ENCODE measurements at regions not wholly inside any gene's neighbourhood (a gene's known extent, or its start where the extent isn't known, plus 50 kb on each side); places are given as distances from the start of the nearest gene placed in this dataset.
A peak's percentile ranks its signal among the peaks of the same experiment; 100 is the strongest.

DNA sequence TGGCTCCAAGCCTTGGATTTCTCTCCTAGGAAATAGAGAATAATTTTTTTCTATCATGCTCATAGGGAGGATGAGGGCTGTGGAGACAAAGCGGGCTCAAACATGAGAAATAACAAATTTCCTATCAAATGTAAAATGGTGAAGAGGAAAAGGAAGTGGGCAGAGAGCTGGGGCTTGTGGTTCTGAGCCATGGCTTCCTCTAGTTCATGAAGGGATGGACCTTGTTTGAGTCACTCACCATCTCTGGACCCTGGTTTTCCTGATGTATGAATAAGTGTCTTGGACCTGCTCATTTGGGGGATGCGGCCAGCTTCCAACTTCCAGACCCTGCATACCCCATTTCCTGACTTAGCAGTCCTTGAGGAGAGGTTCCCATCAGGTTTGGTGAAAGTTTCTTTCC is 63.0 kb downstream of the MSX1 start:
- peak overlapping the region; percentile 64 for H3K4me2 ChIP-seq (replicated peaks; ENCODE audit: low read depth, low read length, poor library complexity, severe bottlenecking)
- no peak overlapping the region for H3K4me3 ChIP-seq (ENCODE audit: control extremely low read depth in 1 of 5, extremely low read depth in 1 of 5, insufficient read depth in 1 of 5, low read depth in 2 of 5, low read length in 4 of 5)
- no peaks in the 10 kb centered on the region for H4K20me1 ChIP-seq (ENCODE audit: control insufficient read depth, insufficient read depth, low read length, poor library complexity, severe bottlenecking)
- ATAC-seq (ENCODE audit: low read depth), result no peak
- H3K9me3 ChIP-seq (ENCODE audit: control extremely low read depth in 1 of 3, control insufficient read depth in 2 of 3, insufficient read depth in 1 of 3, low read length in 2 of 3), result peaks cover 0 to 30% (median 9%) of the 10 kb centered on the region in 3 donors
- ChIA-PET POLR2A (no interaction called here), CTCF (interaction anchor here (1.2 kb wide), 1 partner anchor 19 kb away, joined by 3 read pairs; no protein-coding TSS in a partner anchor)
- no peaks in the 10 kb centered on the region for H3K79me2 ChIP-seq (ENCODE audit: control insufficient read depth, insufficient read depth, low read length)
- no peaks in the 10 kb centered on the region for H3K36me3 ChIP-seq (replicated peaks in 1 of 2; ENCODE audit: control extremely low read depth in 1 of 2, control insufficient read depth in 1 of 2, extremely low read depth in 1 of 2, insufficient read depth in 2 of 2, low read length in 1 of 2)
- Mint-ChIP-seq H3K27ac (no peak overlapping the region), H3K9me3 (ENCODE audit: insufficient read depth) (peaks cover 3% of the 10 kb centered on the region), H3K4me3 (peak overlapping the region; percentile 10), H3K4me1 (peaks cover 24% of the 10 kb centered on the region), H3K27me3 (peaks cover 13% of the 10 kb centered on the region)
- WGBS (ENCODE audit: insufficient coverage), result no CpG with 5 or more reads among the region's 2 CpGs
- H2AFZ ChIP-seq (ENCODE audit: insufficient read depth, low read depth, low read length, poor library complexity, severe bottlenecking), result no peak overlapping the region
- intact Hi-C loops (cut with micrococcal nuclease), result no loop called here
- no peaks in the 10 kb centered on the region for H3K27me3 ChIP-seq (replicated peaks in 1 of 4; ENCODE audit: control extremely low read depth in 1 of 4, control insufficient read depth in 3 of 4, insufficient read depth in 4 of 4, low read length in 3 of 4)
- peaks cover 15 to 16% of the 10 kb centered on the region in 2 donors for H3K4me1 ChIP-seq (ENCODE audit: control insufficient read depth in 2 of 2, insufficient read depth in 2 of 2, low read length in 2 of 2)
- H3K27ac ChIP-seq (ENCODE audit: low read length in 2 of 2), result no peak overlapping the region
- no peak for DNase-seq
- no peak for TF ChIP-seq EZH2 (IDR thresholded peaks at IDR 0.05; ENCODE audit: borderline replicate concordance, insufficient read depth, low read depth, low read length, poor library complexity, severe bottlenecking)
- TF ChIP-seq, protein P1, sequence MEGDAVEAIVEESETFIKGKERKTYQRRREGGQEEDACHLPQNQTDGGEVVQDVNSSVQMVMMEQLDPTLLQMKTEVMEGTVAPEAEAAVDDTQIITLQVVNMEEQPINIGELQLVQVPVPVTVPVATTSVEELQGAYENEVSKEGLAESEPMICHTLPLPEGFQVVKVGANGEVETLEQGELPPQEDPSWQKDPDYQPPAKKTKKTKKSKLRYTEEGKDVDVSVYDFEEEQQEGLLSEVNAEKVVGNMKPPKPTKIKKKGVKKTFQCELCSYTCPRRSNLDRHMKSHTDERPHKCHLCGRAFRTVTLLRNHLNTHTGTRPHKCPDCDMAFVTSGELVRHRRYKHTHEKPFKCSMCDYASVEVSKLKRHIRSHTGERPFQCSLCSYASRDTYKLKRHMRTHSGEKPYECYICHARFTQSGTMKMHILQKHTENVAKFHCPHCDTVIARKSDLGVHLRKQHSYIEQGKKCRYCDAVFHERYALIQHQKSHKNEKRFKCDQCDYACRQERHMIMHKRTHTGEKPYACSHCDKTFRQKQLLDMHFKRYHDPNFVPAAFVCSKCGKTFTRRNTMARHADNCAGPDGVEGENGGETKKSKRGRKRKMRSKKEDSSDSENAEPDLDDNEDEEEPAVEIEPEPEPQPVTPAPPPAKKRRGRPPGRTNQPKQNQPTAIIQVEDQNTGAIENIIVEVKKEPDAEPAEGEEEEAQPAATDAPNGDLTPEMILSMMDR (IDR thresholded peaks at IDR 0.05), result no peak
- no peak overlapping the region for H3K9ac ChIP-seq (ENCODE audit: low read length)

DNA sequence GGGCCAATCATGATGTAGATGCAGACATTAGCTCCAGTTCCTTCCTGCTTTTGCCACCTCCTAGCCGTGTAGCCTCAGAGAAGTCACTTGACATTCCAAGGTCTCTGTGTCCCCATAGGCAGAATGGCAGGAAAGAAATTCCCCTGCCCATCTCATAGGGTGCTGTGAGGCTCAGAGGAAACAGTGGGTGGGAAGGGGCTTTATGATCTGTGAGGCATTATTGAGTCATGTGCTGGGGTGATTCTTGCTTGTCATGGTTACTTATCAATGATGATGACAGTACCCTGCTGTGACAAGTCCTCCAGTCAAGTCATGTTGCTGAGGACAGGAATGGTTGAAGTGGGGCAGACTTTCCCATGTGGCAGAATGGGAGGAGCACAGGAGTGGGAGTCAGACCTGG is 63.7 kb downstream of the MSX1 start:
- DNase-seq (no peak), ATAC-seq (ENCODE audit: low read depth) (no peak)
- Histone ChIP-seq H3K9ac (ENCODE audit: low read length) (no peak overlapping the region), H3K4me1 (ENCODE audit: control insufficient read depth in 2 of 2, insufficient read depth in 2 of 2, low read length in 2 of 2) (peaks cover 15 to 16% of the 10 kb centered on the region in 2 donors), H3K9me3 (ENCODE audit: control extremely low read depth in 1 of 3, control insufficient read depth in 2 of 3, insufficient read depth in 1 of 3, low read length in 2 of 3) (peaks cover 0 to 26% (median 2%) of the 10 kb centered on the region in 3 donors), H3K27me3 (replicated peaks in 1 of 4; ENCODE audit: control extremely low read depth in 1 of 4, control insufficient read depth in 3 of 4, insufficient read depth in 4 of 4, low read length in 3 of 4) (no peaks in the 10 kb centered on the region), H2AFZ (ENCODE audit: insufficient read depth, low read depth, low read length, poor library complexity, severe bottlenecking) (no peak overlapping the region), H3K4me2 (replicated peaks; ENCODE audit: low read depth, low read length, poor library complexity, severe bottlenecking) (peak overlapping the region; percentile 64), H3K79me2 (ENCODE audit: control insufficient read depth, insufficient read depth, low read length) (no peaks in the 10 kb centered on the region), H3K36me3 (replicated peaks in 1 of 2; ENCODE audit: control extremely low read depth in 1 of 2, control insufficient read depth in 1 of 2, extremely low read depth in 1 of 2, insufficient read depth in 2 of 2, low read length in 1 of 2) (no peaks in the 10 kb centered on the region), H3K27ac (ENCODE audit: low read length in 2 of 2) (no peak overlapping the region), H3K4me3 (ENCODE audit: control extremely low read depth in 1 of 5, extremely low read depth in 1 of 5, insufficient read depth in 1 of 5, low read depth in 2 of 5, low read length in 4 of 5) (no peak overlapping the region), H4K20me1 (ENCODE audit: control insufficient read depth, insufficient read depth, low read length, poor library complexity, severe bottlenecking) (no peaks in the 10 kb centered on the region)
- intact Hi-C loops (cut with micrococcal nuclease), result no loop called here
- Mint-ChIP-seq H3K27me3 (peaks cover 12% of the 10 kb centered on the region), H3K27ac (no peak overlapping the region), H3K4me3 (no peak overlapping the region), H3K4me1 (peaks cover 25% of the 10 kb centered on the region), H3K9me3 (ENCODE audit: insufficient read depth) (peaks cover under 1% of the 10 kb centered on the region)
- TF ChIP-seq, protein P1 (IDR thresholded peaks at IDR 0.05), result no peak
- TF ChIP-seq EZH2 (IDR thresholded peaks at IDR 0.05; ENCODE audit: borderline replicate concordance, insufficient read depth, low read depth, low read length, poor library complexity, severe bottlenecking), result no peak
- 80% methylated on average over 1 of the region's 1 CpG for WGBS (ENCODE audit: insufficient coverage)
- ChIA-PET POLR2A (interaction anchor here (0.7 kb wide), 1 partner anchor 21 kb away, joined by 3 read pairs; no protein-coding TSS in a partner anchor), CTCF (interaction anchor here (1.2 kb wide), 1 partner anchor 19 kb away, joined by 3 read pairs; no protein-coding TSS in a partner anchor)

Data from B cell (primary cell).